GM21515 (cell line): ENCODE measurements at regions not wholly inside any gene's neighbourhood (a gene's known extent, or its start where the extent isn't known, plus 50 kb on each side); places are given as distances from the start of the nearest gene placed in this dataset.

Source experiments
- ATAC-seq: cut with Tn5 transposase; IDR thresholded peaks from one replicate; pipeline ENCODE4 v1.9.1; 2021; ENCODE audit not compliant: unreplicated experiment

- ATAC-seq: no peak
Observed at GRCh38 chr6:133820208-133820607, 68.7 kb upstream of the TCF21 start.

GRCh38 chr6:133827766-133828165 is 61.1 kb upstream of the TCF21 start:
- no peak for ATAC-seq

GRCh38 chr6:133833949-133834359 is 55.0 kb upstream of the TCF21 start:
- no peak for ATAC-seq

GRCh38 chr6:133834472-133835170 is 54.3 kb upstream of the TCF21 start:
- ATAC-seq: no peak

GRCh38 chr6:133835901-133836300 is 53.0 kb upstream of the TCF21 start:
- ATAC-seq: no peak

- ATAC-seq: peak; percentile 83
Observed at GRCh38 chr6:133837801-133838349, 51.0 kb upstream of the TCF21 start.
